HCT116 (cell line): ENCODE measurements at regions not wholly inside any gene's neighbourhood (a gene's known extent, or its start where the extent isn't known, plus 50 kb on each side); places are given as distances from the start of the nearest gene placed in this dataset.

ENCODE experiments used
- ATAC-seq: fragments of 200-7000 bp; cut with Tn5 transposase; 2 replicates; pipeline ENCODE4 v1.9.1; 2020; ENCODE audit warnings: mild to moderate bottlenecking, moderate library complexity
- BruUV-seq: library from RNA; stranded (reverse); fragments of 400-500 nt; replicated peaks from 2 replicates; lab custom pipeline; 2021; lab: Mats Ljungman, UMichigan
- CTCF ChIA-PET: fragments of 300-600 bp; sonication (Branson Sonifier 250); formaldehyde crosslinking; loops from one replicate; lab custom pipeline; 2021; ENCODE audit warnings: antibody characterized with exemption; lab: Charles Lee
- POLR2A ChIA-PET: fragments of 300-600, 350-600 bp; sonication (Branson Sonifier 250); formaldehyde crosslinking; loops from one replicate; lab custom pipeline; 2021; ENCODE audit warnings: antibody characterized with exemption; lab: Charles Lee
- RAD21 ChIA-PET, 2 experiments: fragments of 300-600 bp; sonication (Branson Sonifier 250); formaldehyde crosslinking; loops; one replicate each; lab custom pipeline; 2023; ENCODE audit warnings: low total read pairs in 2 of 2; ENCODE audit not compliant: uncharacterized antibody in 2 of 2, unreplicated experiment in 2 of 2, low non-redundant PET in 1 of 2; lab: Charles Lee
- DNase-seq: peaks from one replicate; pipeline ENCODE4 v3.0.0-alpha.2; 2010; ENCODE audit warnings: low read depth, low spot score
- H2AFZ ChIP-seq: fragments of 200-600 bp; shearing (Covaris generic), sonication (generic); 2 replicates; pipeline ENCODE4 v1.6.1; 2017; ENCODE audit warnings: low read depth, mixed run types, mixed read lengths, antibody characterized with exemption, low read length; ENCODE audit not compliant: poor library complexity, severe bottlenecking
- H3K27ac ChIP-seq: 2 replicates; pipeline ENCODE4 v1.5.1; 2012; ENCODE audit warnings: low read depth, low read length
- H3K27me3 ChIP-seq: fragments of 200-600 bp; sonication (generic); 2 replicates; pipeline ENCODE4 v1.6.1; 2016; ENCODE audit warnings: mixed run types, low read length, mixed read lengths; ENCODE audit not compliant: insufficient read depth
- H3K36me3 ChIP-seq, 2 experiments: fragments of 200-500 bp in 1 of 2; fragments of 200-600 bp in 1 of 2; sonication (Bioruptor generic) in 1 of 2; sonication (generic) in 1 of 2; 2 replicates each; pipeline versions ENCODE4 v1.5.1 to v1.6.1; 2014 to 2016; ENCODE audit warnings: low read length in 2 of 2, inconsistent platforms in 1 of 2, mixed read lengths in 1 of 2, mixed run types in 1 of 2; ENCODE audit not compliant: insufficient read depth in 2 of 2, control insufficient read depth in 1 of 2
- H3K4me1 ChIP-seq, 2 experiments: fragments of 200-600 bp in 1 of 2; sonication (generic) in 1 of 2; 2 replicates each; pipeline versions ENCODE4 v1.5.1 to v1.6.1; 2012 to 2017; ENCODE audit warnings: low read length in 2 of 2, inconsistent platforms in 1 of 2, mild to moderate bottlenecking in 1 of 2, mixed read lengths in 1 of 2, mixed run types in 1 of 2, moderate library complexity in 1 of 2; ENCODE audit not compliant: insufficient read depth in 2 of 2, control insufficient read depth in 1 of 2
- H3K4me2 ChIP-seq: fragments of 200-600 bp; sonication (generic); 2 replicates; pipeline ENCODE4 v1.6.1; 2017; ENCODE audit warnings: mixed run types, low read length, mixed read lengths
- H3K4me3 ChIP-seq, 2 experiments: fragments of 200-600 bp in 1 of 2; sonication (generic) in 1 of 2; replicated peaks in 1 of 2; 2 replicates each; pipeline ENCODE4 v1.5.1; 2011 to 2016; ENCODE audit warnings: low read length in 2 of 2, control low read depth in 1 of 2, low read depth in 1 of 2, mild to moderate bottlenecking in 1 of 2, mixed read lengths in 1 of 2, mixed run types in 1 of 2
- H3K79me2 ChIP-seq: fragments of 200-600 bp; sonication (generic); 2 replicates; pipeline ENCODE4 v1.6.1; 2017; ENCODE audit warnings: mild to moderate bottlenecking, mixed run types, low read length, moderate library complexity, mixed read lengths; ENCODE audit not compliant: insufficient read depth
- H3K9ac ChIP-seq: fragments of 200-600 bp; sonication (generic); 2 replicates; pipeline ENCODE4 v1.6.1; 2016; ENCODE audit warnings: low read length, mixed read lengths
- H3K9me2 ChIP-seq: fragments of 200-600 bp; sonication (generic), shearing (Covaris generic); 2 replicates; pipeline ENCODE4 v1.6.1; 2017; ENCODE audit warnings: mixed run types, mild to moderate bottlenecking, moderate library complexity; ENCODE audit not compliant: insufficient read depth
- H3K9me3 ChIP-seq, 2 experiments: fragments of 200-500 bp in 1 of 2; fragments of 200-600 bp in 1 of 2; sonication (Bioruptor generic) in 1 of 2; sonication (generic) in 1 of 2; 2 replicates each; pipeline ENCODE4 v1.6.1; 2014 to 2017; ENCODE audit warnings: low read length in 2 of 2, mixed read lengths in 2 of 2, inconsistent platforms in 1 of 2, low read depth in 1 of 2, mild to moderate bottlenecking in 1 of 2, mixed run types in 1 of 2, moderate library complexity in 1 of 2; ENCODE audit not compliant: control insufficient read depth in 1 of 2, insufficient read depth in 1 of 2
- H4K20me1 ChIP-seq: fragments of 200-600 bp; sonication (generic), shearing (Covaris generic); 2 replicates; pipeline ENCODE4 v1.6.1; 2017; ENCODE audit warnings: mixed run types, mild to moderate bottlenecking, moderate library complexity; ENCODE audit not compliant: insufficient read depth
- CBX3 ChIP-seq: IDR thresholded peaks from 2 replicates; pipeline ENCODE4 v1.6.1; 2012; ENCODE audit warnings: low read depth
- EZH2 ChIP-seq: fragments of 200-600 bp; sonication (generic); IDR thresholded peaks from 2 replicates; pipeline ENCODE4 v1.6.1; 2017; ENCODE audit warnings: antibody characterized with exemption, mixed run types
- EZH2phosphoT487 ChIP-seq: fragments of 200-600 bp; IDR thresholded peaks from 2 replicates; pipeline ENCODE4 v1.6.1; 2018; ENCODE audit warnings: antibody characterized with exemption, borderline replicate concordance
- MAX ChIP-seq: IDR thresholded peaks from 2 replicates; pipeline ENCODE4 v1.6.1; 2012
- POLR2AphosphoS5 ChIP-seq: IDR thresholded peaks from 2 replicates; pipeline ENCODE4 v1.6.1; 2011; ENCODE audit warnings: mild to moderate bottlenecking, low read depth, low read length, moderate library complexity
- RAD21 ChIP-seq: IDR thresholded peaks from 2 replicates; pipeline ENCODE4 v1.6.1; 2012; ENCODE audit warnings: low read depth, mild to moderate bottlenecking
- ZBTB33 ChIP-seq: IDR thresholded peaks from 2 replicates; pipeline ENCODE4 v1.6.1; 2011; ENCODE audit warnings: mild to moderate bottlenecking, low read length, moderate library complexity; ENCODE audit not compliant: insufficient replicate concordance; ENCODE audit errors: extremely low read depth
- ZFX ChIP-seq: fragments of 450-650 bp; IDR thresholded peaks from 2 replicates; pipeline ENCODE4 v1.6.1; 2017
- intact Hi-C: fragments of 100-400 bp; cut with micrococcal nuclease; formaldehyde crosslinking; loops from 2 replicates; pipeline ENCODE4 v1.10.0; 2022

- Histone ChIP-seq H3K27ac (no peak overlapping the region), H3K9me3 (no peaks in the 10 kb centered on the region), H3K36me3 (no peaks in the 10 kb centered on the region)
- no peak for ATAC-seq
- ChIA-PET CTCF (no interaction called here), RAD21 (no interaction called here)
- TF ChIP-seq POLR2AphosphoS5: no peak
- no peak for TF ChIP-seq MAX
- no peak for TF ChIP-seq ZFX
- no peak for TF ChIP-seq RAD21
- no peak for TF ChIP-seq ZBTB33
- TF ChIP-seq, all 23 proteins: peak for 0
- Histone ChIP-seq H4K20me1 (no peaks in the 10 kb centered on the region), H3K9ac (no peak overlapping the region), H3K27me3 (peaks cover 10% of the 10 kb centered on the region), H3K9me2 (no peaks in the 10 kb centered on the region), H3K4me2 (no peak overlapping the region), H3K4me3 (no peak overlapping the region), H2AFZ (no peak overlapping the region), H3K4me1 (no peaks in the 10 kb centered on the region), H3K79me2 (no peaks in the 10 kb centered on the region)
- no TSS peak for BruUV-seq
- intact Hi-C loops: no loop called here
- no peak for DNase-seq
- POLR2A ChIA-PET: no interaction called here
Observed at GRCh38 chr1:68907491-68907890, 410.6 kb upstream of the DEPDC1 start.

DNA sequence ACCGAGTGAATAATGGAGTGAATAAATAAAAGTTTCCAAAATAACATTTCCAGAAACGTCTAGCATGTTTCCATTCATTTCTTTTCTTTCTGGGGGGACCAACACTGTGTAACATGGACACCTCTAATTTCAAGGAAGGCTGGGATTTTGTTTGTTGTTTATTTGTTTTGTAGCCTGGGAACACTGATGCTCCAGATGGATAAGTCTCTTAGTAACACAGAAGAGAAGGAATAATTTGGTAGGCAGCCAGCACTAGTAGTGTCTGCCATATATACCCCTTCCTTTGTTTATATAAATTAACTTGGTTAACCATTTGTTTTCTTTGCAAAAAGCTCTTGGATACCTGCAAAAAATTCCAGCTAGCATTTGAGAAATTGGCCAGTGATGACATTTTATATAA, 411.4 kb upstream of the DEPDC1 start:
- Histone ChIP-seq H3K9me2 (no peaks in the 10 kb centered on the region), H3K79me2 (no peaks in the 10 kb centered on the region)
- BruUV-seq: no TSS peak
- TF ChIP-seq CBX3: no peak
- no peak for TF ChIP-seq MAX
- no peak for TF ChIP-seq EZH2phosphoT487
- TF ChIP-seq EZH2: no peak
- TF ChIP-seq, all 23 proteins: peak for 0
- H3K4me3 ChIP-seq: no peak overlapping the region
- H3K27me3 ChIP-seq: peaks cover 7% of the 10 kb centered on the region
- no peak overlapping the region for H2AFZ ChIP-seq
- no peak overlapping the region for H3K27ac ChIP-seq
- ATAC-seq (no peak), DNase-seq (no peak)
- ChIA-PET CTCF (no interaction called here), POLR2A (no interaction called here), RAD21 (no interaction called here)
- no peaks in the 10 kb centered on the region for H4K20me1 ChIP-seq
- no peaks in the 10 kb centered on the region for H3K9me3 ChIP-seq
- H3K36me3 ChIP-seq: no peaks in the 10 kb centered on the region
- no peak overlapping the region for H3K4me2 ChIP-seq
- H3K4me1 ChIP-seq: no peaks in the 10 kb centered on the region
- no peak overlapping the region for H3K9ac ChIP-seq
- intact Hi-C loops: no loop called here
